PFSK-1 (cell line): ENCODE measurements at regions not wholly inside any gene's neighbourhood (a gene's known extent, or its start where the extent isn't known, plus 50 kb on each side); places are given as distances from the start of the nearest gene placed in this dataset.

Experiments used
- POLR2AphosphoS5 ChIP-seq: IDR thresholded peaks from 2 replicates; pipeline ENCODE4 v1.6.1; 2012; ENCODE audit warnings: low read depth, mild to moderate bottlenecking, control low read depth, low read length, moderate library complexity
- REST ChIP-seq, 2 experiments: IDR thresholded peaks; 2 replicates each; pipeline versions ENCODE4 v1.6.1 to v1.8.0; 2011 to 2012; ENCODE audit warnings: low read depth in 2 of 2, low read length in 2 of 2, control low read depth in 1 of 2, inconsistent platforms in 1 of 2, mild to moderate bottlenecking in 1 of 2, moderate library complexity in 1 of 2; ENCODE audit not compliant: insufficient read depth in 1 of 2
- TAF1 ChIP-seq: IDR thresholded peaks from 2 replicates; pipeline ENCODE4 v1.6.1; 2012; ENCODE audit warnings: low read length, control low read depth, borderline replicate concordance; ENCODE audit not compliant: insufficient read depth

- TF ChIP-seq TAF1 (no peak), POLR2AphosphoS5 (no peak), REST (IDR thresholded peaks at IDR 0.05; ENCODE audit: insufficient read depth in 1 of 2, low read depth in 2 of 2, low read length in 2 of 2) (no peak)
These were observed 312.0 kb downstream of the PDGFC start for GRCh38 chr4:156659570-156659969.
